SK-N-SH (cell line): ENCODE measurements at regions not wholly inside any gene's neighbourhood (a gene's known extent, or its start where the extent isn't known, plus 50 kb on each side); places are given as distances from the start of the nearest gene placed in this dataset.

Experiments
- CTCF ChIA-PET: fragments of 300-600, 350-600 bp; formaldehyde crosslinking; extraction: SDS; loops from one replicate; lab custom pipeline; 2021; lab: Yijun Ruan, JAX
- POLR2A ChIA-PET: fragments of 350-600 bp; sonication (Branson Sonifier 250); formaldehyde crosslinking; extraction: SDS; loops from one replicate; lab custom pipeline; 2020; ENCODE audit warnings: antibody characterized with exemption, inconsistent platforms; lab: Yijun Ruan, JAX
- DNase-seq: peaks from one replicate; pipeline ENCODE4 v3.0.0; 2012
- H2AFZ ChIP-seq: fragments of 200-600 bp; sonication (generic); 2 replicates; pipeline ENCODE4 v1.8.1; 2016; ENCODE audit warnings: antibody characterized with exemption, mild to moderate bottlenecking, low read depth
- H3F3A ChIP-seq: fragments of 200-600 bp; sonication (generic); replicated peaks from 2 replicates; pipeline ENCODE3; 2016; ENCODE audit warnings: antibody characterized with exemption, mild to moderate bottlenecking; ENCODE audit not compliant: insufficient read depth
- H3K27ac ChIP-seq, 2 experiments: fragments of 200-500 bp in 1 of 2; fragments of 200-600 bp in 1 of 2; sonication (Bioruptor generic) in 1 of 2; sonication (generic), shearing (Covaris generic) in 1 of 2; 2 replicates each; pipeline versions ENCODE4 v1.5.1 to v1.6.1; 2014 to 2016; ENCODE audit warnings: low read depth in 2 of 2, inconsistent platforms in 1 of 2, low read length in 1 of 2, mild to moderate bottlenecking in 1 of 2, mixed read lengths in 1 of 2
- H3K27me3 ChIP-seq: fragments of 200-600 bp; sonication (generic), shearing (Covaris generic); 2 replicates; pipeline ENCODE4 v1.6.1; 2016; ENCODE audit warnings: mixed run types; ENCODE audit not compliant: insufficient read depth
- H3K36me3 ChIP-seq, 2 experiments: fragments of 200-500 bp in 1 of 2; fragments of 200-600 bp in 1 of 2; sonication (Bioruptor generic) in 1 of 2; sonication (generic) in 1 of 2; replicated peaks in 1 of 2; 2 replicates each; pipeline versions ENCODE3 to v1.5.1; 2014 to 2016; ENCODE audit warnings: low read length in 1 of 2, mild to moderate bottlenecking in 1 of 2; ENCODE audit not compliant: insufficient read depth in 2 of 2, control insufficient read depth in 1 of 2
- H3K4me1 ChIP-seq, 2 experiments: fragments of 200-500 bp in 1 of 2; fragments of 200-600 bp in 1 of 2; sonication (Bioruptor generic) in 1 of 2; sonication (generic), shearing (Covaris generic) in 1 of 2; 2 replicates each; pipeline versions ENCODE4 v1.5.1 to v1.6.1; 2014 to 2016; ENCODE audit warnings: low read depth in 1 of 2, low read length in 1 of 2, mixed run types in 1 of 2; ENCODE audit not compliant: insufficient read depth in 2 of 2, control insufficient read depth in 1 of 2
- H3K4me2 ChIP-seq: fragments of 200-600 bp; sonication (generic), shearing (Covaris generic); 2 replicates; pipeline ENCODE4 v1.6.1; 2017; ENCODE audit warnings: mixed run types
- H3K4me3 ChIP-seq, 2 experiments: fragments of 200-500 bp in 1 of 2; fragments of 200-600 bp in 1 of 2; sonication (Bioruptor generic) in 1 of 2; sonication (generic), shearing (Covaris generic) in 1 of 2; 2 replicates each; pipeline versions ENCODE4 v1.5.1 to v1.8.1; 2014 to 2016; ENCODE audit warnings: low read depth in 2 of 2, inconsistent platforms in 1 of 2, low read length in 1 of 2, mild to moderate bottlenecking in 1 of 2, mixed read lengths in 1 of 2, moderate library complexity in 1 of 2
- H3K79me2 ChIP-seq: fragments of 200-600 bp; sonication (generic); 2 replicates; pipeline ENCODE4 v1.8.1; 2017; ENCODE audit warnings: mild to moderate bottlenecking; ENCODE audit not compliant: insufficient read depth
- H3K9ac ChIP-seq: fragments of 200-600 bp; sonication (generic); 2 replicates; pipeline ENCODE4 v1.6.1; 2017; ENCODE audit warnings: mixed run types
- H3K9me2 ChIP-seq: fragments of 200-600 bp; sonication (generic); 2 replicates; pipeline ENCODE4 v1.6.1; 2017; ENCODE audit warnings: mixed run types
- H3K9me3 ChIP-seq: fragments of 200-600 bp; sonication (generic); 2 replicates; pipeline ENCODE4 v1.6.1; 2017; ENCODE audit warnings: mixed run types, mild to moderate bottlenecking, moderate library complexity
- H4K20me1 ChIP-seq: fragments of 200-600 bp; sonication (generic); 2 replicates; pipeline ENCODE4 v1.6.1; 2017; ENCODE audit warnings: mild to moderate bottlenecking, mixed run types; ENCODE audit not compliant: insufficient read depth
- CHD2 ChIP-seq: fragments of 150-350 bp; IDR thresholded peaks from 2 replicates; pipeline ENCODE4 v1.6.1; 2018; ENCODE audit warnings: low read length; ENCODE audit not compliant: partially characterized antibody
- JUND ChIP-seq: IDR thresholded peaks from 2 replicates; pipeline ENCODE4 v1.4.0; 2012
- MXI1 ChIP-seq: IDR thresholded peaks from 2 replicates; pipeline ENCODE4 v1.6.1; 2012; ENCODE audit warnings: mild to moderate bottlenecking, low read depth, low read length, improper control_type of control experiment
- NRF1 ChIP-seq: IDR thresholded peaks from 2 replicates; pipeline ENCODE4 v1.6.1; 2012; ENCODE audit warnings: low read depth, mild to moderate bottlenecking, low read length
- RAD21 ChIP-seq: IDR thresholded peaks from 2 replicates; pipeline ENCODE4 v1.6.1; 2012; ENCODE audit warnings: mild to moderate bottlenecking, low read length
- RFX5 ChIP-seq: IDR thresholded peaks from 2 replicates; pipeline ENCODE4 v1.6.1; 2012; ENCODE audit warnings: mild to moderate bottlenecking, improper control_type of control experiment, low read length
- RXRA ChIP-seq: IDR thresholded peaks from 2 replicates; pipeline ENCODE4 v1.4.0; 2012; ENCODE audit warnings: low read depth, mild to moderate bottlenecking, borderline replicate concordance
- SIN3A ChIP-seq: IDR thresholded peaks from 2 replicates; pipeline ENCODE4 v1.6.1; 2012; ENCODE audit warnings: low read depth, mild to moderate bottlenecking, low read length, moderate library complexity, borderline replicate concordance
- TCF12 ChIP-seq: IDR thresholded peaks from 2 replicates; pipeline ENCODE4 v1.4.0; 2012
- TEAD4 ChIP-seq: IDR thresholded peaks from 2 replicates; pipeline ENCODE4 v1.4.0; 2012; ENCODE audit warnings: mild to moderate bottlenecking, borderline replicate concordance; ENCODE audit not compliant: insufficient read depth
- WGBS: methylation state at CpG from one replicate; pipeline ENCODE4 v1.1.6; 2017; ENCODE audit warnings: low lambda C conversion rate; 5-methylcytosine and 5-hydroxymethylcytosine counted together
- TF ChIP-seq, protein P1 (sequence below): IDR thresholded peaks from 2 replicates; pipeline ENCODE4 v1.4.0; 2012; ENCODE audit warnings: low read depth, borderline replicate concordance
- TF ChIP-seq, protein P2 (sequence below): fragments of 150-350 bp; IDR thresholded peaks from 2 replicates; pipeline ENCODE4 v1.6.1; 2017; ENCODE audit warnings: antibody characterized with exemption, low read length, low read depth, borderline replicate concordance
- TF ChIP-seq, protein P3 (sequence below): IDR thresholded peaks from 2 replicates; pipeline ENCODE4 v1.4.0; 2012; ENCODE audit warnings: low read depth, borderline replicate concordance
- TF ChIP-seq, protein P4 (sequence below): fragments of 150-350 bp; IDR thresholded peaks from 2 replicates; pipeline ENCODE4 v1.6.1; 2016; ENCODE audit warnings: mild to moderate bottlenecking, low read depth, low read length

DNA sequence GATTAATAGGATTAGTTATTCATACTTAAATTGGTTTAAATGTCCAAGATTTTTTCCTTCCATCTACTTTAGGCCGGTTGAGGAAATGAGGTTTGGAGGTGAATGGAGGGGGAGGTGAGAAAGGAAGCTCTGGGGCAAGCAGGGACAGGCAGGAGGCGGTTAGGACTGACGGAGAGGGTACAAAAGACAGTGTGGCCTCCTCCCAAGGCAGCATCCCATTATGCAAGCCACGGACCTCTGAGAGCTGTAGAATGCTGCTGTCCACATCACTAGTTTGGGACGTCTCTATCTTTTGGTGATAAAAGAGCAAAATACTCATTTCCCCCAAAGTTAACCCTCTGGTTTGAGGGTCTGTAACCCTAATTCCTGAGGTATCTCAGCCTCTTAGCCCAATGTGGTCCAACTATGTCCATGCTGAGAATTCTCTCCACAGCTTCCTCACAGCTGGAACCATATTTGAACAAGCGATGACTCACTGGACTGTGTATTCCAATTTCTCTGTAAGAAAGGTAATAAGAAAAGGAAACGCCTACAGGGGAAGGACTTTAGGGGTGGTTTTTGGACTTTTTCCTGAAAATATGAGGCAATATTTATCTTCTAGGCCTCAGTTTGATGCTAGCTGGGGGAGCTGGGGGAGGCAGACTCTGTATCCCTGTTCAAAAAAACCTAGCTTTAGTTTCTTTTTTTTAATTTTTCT is 172.2 kb downstream of the TFAP2B start (continued):
- TF ChIP-seq, protein P1, sequence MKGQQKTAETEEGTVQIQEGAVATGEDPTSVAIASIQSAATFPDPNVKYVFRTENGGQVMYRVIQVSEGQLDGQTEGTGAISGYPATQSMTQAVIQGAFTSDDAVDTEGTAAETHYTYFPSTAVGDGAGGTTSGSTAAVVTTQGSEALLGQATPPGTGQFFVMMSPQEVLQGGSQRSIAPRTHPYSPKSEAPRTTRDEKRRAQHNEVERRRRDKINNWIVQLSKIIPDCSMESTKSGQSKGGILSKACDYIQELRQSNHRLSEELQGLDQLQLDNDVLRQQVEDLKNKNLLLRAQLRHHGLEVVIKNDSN: no peak

DNA sequence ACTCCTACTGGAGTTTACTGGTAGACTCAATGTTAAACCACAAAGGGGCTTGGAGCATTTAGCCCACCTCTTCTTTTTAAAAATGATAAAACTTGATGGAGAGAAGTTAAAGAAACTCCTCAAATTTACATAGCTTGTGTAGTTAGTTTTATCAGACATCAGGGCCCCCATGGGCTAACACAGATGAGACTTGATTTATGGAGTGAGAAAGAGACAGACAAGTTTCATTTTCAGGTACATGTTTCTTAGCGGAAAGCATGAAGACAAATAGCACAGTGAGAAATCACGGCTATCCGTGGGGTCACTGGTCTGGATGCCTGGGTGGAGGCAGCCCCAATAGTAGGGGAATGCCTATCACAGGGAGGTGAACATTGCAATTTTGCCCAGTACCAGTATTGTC is 173.6 kb downstream of the TFAP2B start:
- Histone ChIP-seq H3K27ac (no peak overlapping the region), H4K20me1 (no peaks in the 10 kb centered on the region), H3K4me2 (no peak overlapping the region), H3K9me3 (no peaks in the 10 kb centered on the region), H3K27me3 (no peaks in the 10 kb centered on the region), H3F3A (no peaks in the 10 kb centered on the region), H2AFZ (no peak overlapping the region), H3K9me2 (no peaks in the 10 kb centered on the region), H3K4me1 (no peaks in the 10 kb centered on the region; a peak in 1 of 4 replicates), H3K4me3 (no peak overlapping the region), H3K79me2 (no peaks in the 10 kb centered on the region), H3K9ac (no peak overlapping the region), H3K36me3 (no peaks in the 10 kb centered on the region)
- DNase-seq: no peak
- POLR2A ChIA-PET: no interaction called here
- WGBS: 86% methylated on average over 3 of the region's 3 CpGs
- TF ChIP-seq RFX5: no peak
- TF ChIP-seq TCF12: no peak
- TF ChIP-seq MXI1: no peak
- TF ChIP-seq CHD2: no peak
- TF ChIP-seq, protein P2, sequence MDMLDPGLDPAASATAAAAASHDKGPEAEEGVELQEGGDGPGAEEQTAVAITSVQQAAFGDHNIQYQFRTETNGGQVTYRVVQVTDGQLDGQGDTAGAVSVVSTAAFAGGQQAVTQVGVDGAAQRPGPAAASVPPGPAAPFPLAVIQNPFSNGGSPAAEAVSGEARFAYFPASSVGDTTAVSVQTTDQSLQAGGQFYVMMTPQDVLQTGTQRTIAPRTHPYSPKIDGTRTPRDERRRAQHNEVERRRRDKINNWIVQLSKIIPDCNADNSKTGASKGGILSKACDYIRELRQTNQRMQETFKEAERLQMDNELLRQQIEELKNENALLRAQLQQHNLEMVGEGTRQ: no peak
- TF ChIP-seq, protein P3, sequence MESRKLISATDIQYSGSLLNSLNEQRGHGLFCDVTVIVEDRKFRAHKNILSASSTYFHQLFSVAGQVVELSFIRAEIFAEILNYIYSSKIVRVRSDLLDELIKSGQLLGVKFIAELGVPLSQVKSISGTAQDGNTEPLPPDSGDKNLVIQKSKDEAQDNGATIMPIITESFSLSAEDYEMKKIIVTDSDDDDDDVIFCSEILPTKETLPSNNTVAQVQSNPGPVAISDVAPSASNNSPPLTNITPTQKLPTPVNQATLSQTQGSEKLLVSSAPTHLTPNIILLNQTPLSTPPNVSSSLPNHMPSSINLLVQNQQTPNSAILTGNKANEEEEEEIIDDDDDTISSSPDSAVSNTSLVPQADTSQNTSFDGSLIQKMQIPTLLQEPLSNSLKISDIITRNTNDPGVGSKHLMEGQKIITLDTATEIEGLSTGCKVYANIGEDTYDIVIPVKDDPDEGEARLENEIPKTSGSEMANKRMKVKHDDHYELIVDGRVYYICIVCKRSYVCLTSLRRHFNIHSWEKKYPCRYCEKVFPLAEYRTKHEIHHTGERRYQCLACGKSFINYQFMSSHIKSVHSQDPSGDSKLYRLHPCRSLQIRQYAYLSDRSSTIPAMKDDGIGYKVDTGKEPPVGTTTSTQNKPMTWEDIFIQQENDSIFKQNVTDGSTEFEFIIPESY: no peak
- TF ChIP-seq RXRA: no peak
- TF ChIP-seq, protein P1: no peak
- no peak for TF ChIP-seq JUND
- TF ChIP-seq, protein P4, sequence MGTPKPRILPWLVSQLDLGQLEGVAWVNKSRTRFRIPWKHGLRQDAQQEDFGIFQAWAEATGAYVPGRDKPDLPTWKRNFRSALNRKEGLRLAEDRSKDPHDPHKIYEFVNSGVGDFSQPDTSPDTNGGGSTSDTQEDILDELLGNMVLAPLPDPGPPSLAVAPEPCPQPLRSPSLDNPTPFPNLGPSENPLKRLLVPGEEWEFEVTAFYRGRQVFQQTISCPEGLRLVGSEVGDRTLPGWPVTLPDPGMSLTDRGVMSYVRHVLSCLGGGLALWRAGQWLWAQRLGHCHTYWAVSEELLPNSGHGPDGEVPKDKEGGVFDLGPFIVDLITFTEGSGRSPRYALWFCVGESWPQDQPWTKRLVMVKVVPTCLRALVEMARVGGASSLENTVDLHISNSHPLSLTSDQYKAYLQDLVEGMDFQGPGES: no peak
- no peak for TF ChIP-seq NRF1
- no peak for TF ChIP-seq SIN3A
- no peak for TF ChIP-seq TEAD4
- no peak for TF ChIP-seq RAD21
- CTCF ChIA-PET: interaction anchor here (1.3 to 1.5 kb wide), 2 partner anchors 15 to 18 kb away, joined by 3 to 7 read pairs; no protein-coding TSS in a partner anchor
